ENCODE measurements at regions not wholly inside any gene's neighbourhood (a gene's known extent, or its start where the extent isn't known, plus 50 kb on each side); places are given as distances from the start of the nearest gene placed in this dataset.

DNA sequence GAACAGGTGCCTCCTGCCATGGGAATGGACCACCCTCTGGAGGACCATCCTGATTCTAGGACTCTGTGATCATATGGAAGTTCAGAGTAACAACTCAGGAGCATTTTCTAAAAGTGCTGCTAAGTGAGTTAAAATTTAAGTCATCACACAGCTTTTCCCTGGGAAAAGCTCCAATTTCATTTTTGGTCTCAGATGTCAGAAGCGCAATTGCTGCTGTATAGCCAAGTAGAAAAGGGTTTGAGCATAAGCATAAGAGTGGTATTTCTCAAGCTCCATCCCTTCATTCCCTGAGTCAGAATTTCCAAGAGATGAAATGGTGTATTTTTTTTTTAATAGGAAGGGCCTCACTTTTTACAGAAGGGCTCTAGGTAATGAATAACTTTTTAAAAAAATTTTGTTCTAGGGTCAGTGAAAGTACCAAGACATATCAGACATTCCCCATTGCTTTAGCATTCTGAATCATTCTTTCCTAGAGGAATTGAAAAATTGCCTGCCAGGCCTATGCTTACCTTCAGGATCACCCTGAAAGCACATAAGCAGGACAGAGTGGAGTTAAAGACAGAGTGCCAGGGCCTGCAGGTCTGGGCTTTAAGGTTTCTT lies 564.5 kb upstream of the ISX start:
- H3K36me3 ChIP-seq (ENCODE audit: control insufficient read depth in 2 of 2, extremely low read depth in 1 of 2, insufficient read depth in 2 of 2, low read length in 2 of 2), result no peaks in the 10 kb centered on the region
- no peak overlapping the region for H3K4me3 ChIP-seq (ENCODE audit: control insufficient read depth in 2 of 3, extremely low read depth in 1 of 3, insufficient read depth in 2 of 3, low read depth in 1 of 3, low read length in 3 of 3)
- no peaks in the 10 kb centered on the region for H4K20me1 ChIP-seq (ENCODE audit: control insufficient read depth, extremely low read depth, insufficient read depth, low read length)
- H3K9me3 ChIP-seq (ENCODE audit: control insufficient read depth, low read depth, low read length), result no peaks in the 10 kb centered on the region
- FAIRE-seq (no peak), DNase-seq (ENCODE audit: low read depth, low spot score) (no peak)
- dilution Hi-C loops (cut with MboI; ENCODE audit: extremely low pct_ligation_motif_present, low sequenced_read_pairs), result no loop called here
- no peak overlapping the region for H3K27ac ChIP-seq (ENCODE audit: control insufficient read depth, insufficient read depth, low read length)
- no peaks in the 10 kb centered on the region for H3K9me1 ChIP-seq (ENCODE audit: control insufficient read depth, extremely low read depth, insufficient read depth, low read length)
- TF ChIP-seq EZH2 (IDR thresholded peaks at IDR 0.05; ENCODE audit: low read length), result no peak
- TF ChIP-seq, protein P1, sequence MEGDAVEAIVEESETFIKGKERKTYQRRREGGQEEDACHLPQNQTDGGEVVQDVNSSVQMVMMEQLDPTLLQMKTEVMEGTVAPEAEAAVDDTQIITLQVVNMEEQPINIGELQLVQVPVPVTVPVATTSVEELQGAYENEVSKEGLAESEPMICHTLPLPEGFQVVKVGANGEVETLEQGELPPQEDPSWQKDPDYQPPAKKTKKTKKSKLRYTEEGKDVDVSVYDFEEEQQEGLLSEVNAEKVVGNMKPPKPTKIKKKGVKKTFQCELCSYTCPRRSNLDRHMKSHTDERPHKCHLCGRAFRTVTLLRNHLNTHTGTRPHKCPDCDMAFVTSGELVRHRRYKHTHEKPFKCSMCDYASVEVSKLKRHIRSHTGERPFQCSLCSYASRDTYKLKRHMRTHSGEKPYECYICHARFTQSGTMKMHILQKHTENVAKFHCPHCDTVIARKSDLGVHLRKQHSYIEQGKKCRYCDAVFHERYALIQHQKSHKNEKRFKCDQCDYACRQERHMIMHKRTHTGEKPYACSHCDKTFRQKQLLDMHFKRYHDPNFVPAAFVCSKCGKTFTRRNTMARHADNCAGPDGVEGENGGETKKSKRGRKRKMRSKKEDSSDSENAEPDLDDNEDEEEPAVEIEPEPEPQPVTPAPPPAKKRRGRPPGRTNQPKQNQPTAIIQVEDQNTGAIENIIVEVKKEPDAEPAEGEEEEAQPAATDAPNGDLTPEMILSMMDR (optimal IDR thresholded peaks at IDR 0.05 in 1 of 3, IDR thresholded peaks at IDR 0.05 in 1 of 3, conservative IDR thresholded peaks at IDR 0.05 in 1 of 3; ENCODE audit: extremely low read depth in 1 of 3, insufficient read depth in 2 of 3, low read length in 3 of 3), result no peak
- no peaks in the 10 kb centered on the region for H3K27me3 ChIP-seq (ENCODE audit: control insufficient read depth, extremely low read depth, insufficient read depth, low read length)
- H3K4me2 ChIP-seq (ENCODE audit: control insufficient read depth, extremely low read depth, insufficient read depth, low read depth, low read length), result no peak overlapping the region
- H3K9ac ChIP-seq (ENCODE audit: control insufficient read depth, extremely low read depth, insufficient read depth, low read length), result no peak overlapping the region
- H2AFZ ChIP-seq (ENCODE audit: control insufficient read depth, low read length), result no peak overlapping the region
- peaks cover 10% of the 10 kb centered on the region for H3K4me1 ChIP-seq (ENCODE audit: control insufficient read depth, extremely low read depth, insufficient read depth, low read length)
- H3K79me2 ChIP-seq (ENCODE audit: control insufficient read depth, insufficient read depth, low read length), result no peaks in the 10 kb centered on the region

DNA sequence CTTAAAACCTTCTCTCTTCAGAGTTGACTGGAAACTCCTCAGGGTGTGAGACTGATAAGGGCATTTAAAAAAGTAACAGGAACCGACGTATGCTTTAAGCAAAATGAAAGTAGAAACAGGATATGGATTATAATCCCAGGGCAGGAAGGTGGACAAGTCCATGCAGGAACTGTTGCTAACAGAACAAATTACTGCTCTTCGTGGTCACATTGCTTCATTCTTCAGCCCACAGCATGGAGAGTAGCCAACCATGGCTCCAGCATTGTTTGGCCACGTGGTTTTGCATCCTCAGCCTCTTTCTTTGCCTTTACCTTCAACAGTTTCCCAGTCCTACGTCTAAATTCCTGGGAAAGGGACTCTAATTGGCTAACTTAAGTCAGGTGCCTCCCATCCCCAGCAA lies 563.1 kb upstream of the ISX start:
- dilution Hi-C loops (cut with MboI; ENCODE audit: extremely low pct_ligation_motif_present, low sequenced_read_pairs), result no loop called here
- peak; percentile 5 for DNase-seq (ENCODE audit: low read depth, low spot score)
- H3K9ac ChIP-seq (ENCODE audit: control insufficient read depth, extremely low read depth, insufficient read depth, low read length), result no peak overlapping the region

More for the DNA sequence above, 563.1 kb upstream of the ISX start:
- H4K20me1 ChIP-seq (ENCODE audit: control insufficient read depth, extremely low read depth, insufficient read depth, low read length), result no peaks in the 10 kb centered on the region
- no peaks in the 10 kb centered on the region for H3K27me3 ChIP-seq (ENCODE audit: control insufficient read depth, extremely low read depth, insufficient read depth, low read length)
- H3K4me3 ChIP-seq (ENCODE audit: control insufficient read depth in 2 of 3, extremely low read depth in 1 of 3, insufficient read depth in 2 of 3, low read depth in 1 of 3, low read length in 3 of 3), result peak overlapping the region in 1 of 3 experiments; percentile 21
- H3K9me1 ChIP-seq (ENCODE audit: control insufficient read depth, extremely low read depth, insufficient read depth, low read length), result no peaks in the 10 kb centered on the region
- H3K36me3 ChIP-seq (ENCODE audit: control insufficient read depth in 2 of 2, extremely low read depth in 1 of 2, insufficient read depth in 2 of 2, low read length in 2 of 2), result no peaks in the 10 kb centered on the region
- peak overlapping the region; percentile 67 for H2AFZ ChIP-seq (ENCODE audit: control insufficient read depth, low read length)
- FAIRE-seq, result peak; percentile 88
- H3K9me3 ChIP-seq (ENCODE audit: control insufficient read depth, low read depth, low read length), result no peaks in the 10 kb centered on the region
- H3K27ac ChIP-seq (ENCODE audit: control insufficient read depth, insufficient read depth, low read length), result peak overlapping the region; percentile 38
- no peak for TF ChIP-seq EZH2 (IDR thresholded peaks at IDR 0.05; ENCODE audit: low read length)
- TF ChIP-seq, protein P1 (optimal IDR thresholded peaks at IDR 0.05 in 1 of 3, IDR thresholded peaks at IDR 0.05 in 1 of 3, conservative IDR thresholded peaks at IDR 0.05 in 1 of 3; ENCODE audit: extremely low read depth in 1 of 3, insufficient read depth in 2 of 3, low read length in 3 of 3), result no peak
- H3K79me2 ChIP-seq (ENCODE audit: control insufficient read depth, insufficient read depth, low read length), result no peaks in the 10 kb centered on the region
- H3K4me1 ChIP-seq (ENCODE audit: control insufficient read depth, extremely low read depth, insufficient read depth, low read length), result peaks cover 10% of the 10 kb centered on the region
- H3K4me2 ChIP-seq (ENCODE audit: control insufficient read depth, extremely low read depth, insufficient read depth, low read depth, low read length), result peak overlapping the region; percentile 65

Data from keratinocyte (primary cell).